GM23338 (cell line): ENCODE measurements at regions not wholly inside any gene's neighbourhood (a gene's known extent, or its start where the extent isn't known, plus 50 kb on each side); places are given as distances from the start of the nearest gene placed in this dataset.

ENCODE experiments used
- ATAC-seq: fragments of 200-7000 bp; cut with Tn5 transposase; 3 replicates; pipeline ENCODE4 v1.9.1; 2020
- DNase-seq: peaks from one replicate; pipeline ENCODE4 v3.0.0-alpha.2; 2015; ENCODE audit warnings: low spot score
- H2AFZ ChIP-seq: fragments of 200-600 bp; sonication (generic); 2 replicates; pipeline ENCODE4 v1.8.0; 2016; ENCODE audit warnings: antibody characterized with exemption, mild to moderate bottlenecking, moderate library complexity
- H3F3A ChIP-seq: fragments of 200-600 bp; sonication (generic); replicated peaks from 2 replicates; pipeline ENCODE4 v1.8.0; 2017; ENCODE audit warnings: antibody characterized with exemption, mixed run types, low read depth
- H3K27ac ChIP-seq: fragments of 200-600 bp; sonication (generic); 2 replicates; pipeline ENCODE4 v1.6.1; 2016; ENCODE audit warnings: low read depth
- H3K27me3 ChIP-seq: fragments of 200-600 bp; sonication (generic); 2 replicates; pipeline ENCODE4 v1.8.0; 2016; ENCODE audit warnings: mild to moderate bottlenecking, mixed run types, moderate library complexity; ENCODE audit not compliant: insufficient read depth
- H3K36me3 ChIP-seq: fragments of 200-600 bp; sonication (generic); 2 replicates; pipeline ENCODE4 v1.8.0; 2016; ENCODE audit warnings: mild to moderate bottlenecking; ENCODE audit not compliant: insufficient read depth
- H3K4me1 ChIP-seq: fragments of 200-600 bp; sonication (generic); 2 replicates; pipeline ENCODE4 v1.8.0; 2016; ENCODE audit warnings: mild to moderate bottlenecking, moderate library complexity; ENCODE audit not compliant: insufficient read depth
- H3K4me2 ChIP-seq: fragments of 200-600 bp; sonication (generic); 2 replicates; pipeline ENCODE4 v1.7.1; 2017; ENCODE audit warnings: mixed run types
- H3K4me3 ChIP-seq: fragments of 200-600 bp; sonication (generic); 2 replicates; pipeline ENCODE4 v1.6.1; 2016; ENCODE audit warnings: mixed run types
- H3K79me2 ChIP-seq: fragments of 200-600 bp; sonication (generic); replicated peaks from 2 replicates; pipeline ENCODE4 v1.8.0; 2017; ENCODE audit warnings: mild to moderate bottlenecking; ENCODE audit not compliant: insufficient read depth
- H3K9me2 ChIP-seq: fragments of 200-600 bp; sonication (generic); 2 replicates; pipeline ENCODE4 v1.8.0; 2017; ENCODE audit not compliant: insufficient read depth
- H4K20me1 ChIP-seq: fragments of 200-600 bp; sonication (generic); replicated peaks from 2 replicates; pipeline ENCODE4 v1.8.0; 2017; ENCODE audit warnings: mild to moderate bottlenecking; ENCODE audit not compliant: insufficient read depth
- H3K27ac Mint-ChIP-seq: 2 replicates; pipeline ENCODE4 v1.8.0; 2020; ENCODE audit warnings: inconsistent platforms, mild to moderate bottlenecking, moderate library complexity, mixed read lengths
- H3K27me3 Mint-ChIP-seq: 3 replicates; pipeline ENCODE4 v1.8.0; 2022; ENCODE audit warnings: low read depth, mild to moderate bottlenecking, moderate library complexity, mixed read lengths, inconsistent platforms; ENCODE audit not compliant: insufficient read depth, poor library complexity
- H3K36me3 Mint-ChIP-seq: 3 replicates; pipeline ENCODE4 v1.8.0; 2021; ENCODE audit warnings: low read depth, mild to moderate bottlenecking, inconsistent platforms, moderate library complexity, mixed read lengths
- H3K4me1 Mint-ChIP-seq: 3 replicates; pipeline ENCODE4 v1.8.0; 2020; ENCODE audit warnings: mild to moderate bottlenecking, inconsistent platforms, mixed read lengths
- H3K4me3 Mint-ChIP-seq: 3 replicates; pipeline ENCODE4 v1.8.0; 2021; ENCODE audit warnings: moderate library complexity, mild to moderate bottlenecking, inconsistent platforms, mixed read lengths
- H3K9me3 Mint-ChIP-seq: 3 replicates; pipeline ENCODE4 v1.8.0; 2020; ENCODE audit warnings: moderate library complexity, mild to moderate bottlenecking, inconsistent platforms, mixed read lengths
- CREB1 ChIP-seq: fragments of 250-450 bp; sonication (Bioruptor Pico); IDR thresholded peaks from 2 replicates; pipeline ENCODE4 v1.5.0; 2020; ENCODE audit warnings: low read depth, mild to moderate bottlenecking, moderate library complexity
- EZH2 ChIP-seq: fragments of 200-600 bp; sonication (generic); IDR thresholded peaks from one replicate; pipeline ENCODE4 v1.8.0; 2017; ENCODE audit warnings: antibody characterized with exemption, mild to moderate bottlenecking, low read depth; ENCODE audit not compliant: unreplicated experiment
- EZH2phosphoT487 ChIP-seq: fragments of 200-600 bp; sonication (generic); IDR thresholded peaks from one replicate; pipeline ENCODE4 v1.8.1; 2018; ENCODE audit warnings: antibody characterized with exemption; ENCODE audit not compliant: unreplicated experiment
- JUNB ChIP-seq: IDR thresholded peaks from one replicate; pipeline ENCODE4 v1.6.1; 2016; ENCODE audit warnings: antibody characterized with exemption; ENCODE audit not compliant: unreplicated experiment
- POLR2AphosphoS5 ChIP-seq: IDR thresholded peaks from 2 replicates; pipeline ENCODE4 v1.6.1; 2016; ENCODE audit warnings: antibody characterized with exemption, low read depth
- ZNF114 ChIP-seq: fragments of 250-450 bp; sonication (Bioruptor Pico); IDR thresholded peaks from 2 replicates; pipeline ENCODE4 v1.5.0; 2020; ENCODE audit warnings: mild to moderate bottlenecking, moderate library complexity
- ZNF331 ChIP-seq: fragments of 250-450 bp; sonication (Bioruptor Pico); IDR thresholded peaks from 2 replicates; pipeline ENCODE4 v1.5.0; 2020; ENCODE audit warnings: low read depth, mild to moderate bottlenecking, moderate library complexity
- TF ChIP-seq, protein P1 (sequence below): fragments of 250-450 bp; sonication (Bioruptor Pico); IDR thresholded peaks from 2 replicates; pipeline ENCODE4 v1.5.0; 2020; ENCODE audit warnings: mild to moderate bottlenecking, moderate library complexity
- TF ChIP-seq, protein P2 (sequence below): IDR thresholded peaks from 2 replicates; pipeline ENCODE4 v1.6.1; 2016; ENCODE audit warnings: antibody characterized with exemption

- TF ChIP-seq POLR2AphosphoS5 (no peak), ZNF331 (no peak), ZNF114 (CRISPR knock-in tag) (no peak), EZH2phosphoT487 (no peak), EZH2 (no peak), JUNB (no peak)
- TF ChIP-seq, protein P1, sequence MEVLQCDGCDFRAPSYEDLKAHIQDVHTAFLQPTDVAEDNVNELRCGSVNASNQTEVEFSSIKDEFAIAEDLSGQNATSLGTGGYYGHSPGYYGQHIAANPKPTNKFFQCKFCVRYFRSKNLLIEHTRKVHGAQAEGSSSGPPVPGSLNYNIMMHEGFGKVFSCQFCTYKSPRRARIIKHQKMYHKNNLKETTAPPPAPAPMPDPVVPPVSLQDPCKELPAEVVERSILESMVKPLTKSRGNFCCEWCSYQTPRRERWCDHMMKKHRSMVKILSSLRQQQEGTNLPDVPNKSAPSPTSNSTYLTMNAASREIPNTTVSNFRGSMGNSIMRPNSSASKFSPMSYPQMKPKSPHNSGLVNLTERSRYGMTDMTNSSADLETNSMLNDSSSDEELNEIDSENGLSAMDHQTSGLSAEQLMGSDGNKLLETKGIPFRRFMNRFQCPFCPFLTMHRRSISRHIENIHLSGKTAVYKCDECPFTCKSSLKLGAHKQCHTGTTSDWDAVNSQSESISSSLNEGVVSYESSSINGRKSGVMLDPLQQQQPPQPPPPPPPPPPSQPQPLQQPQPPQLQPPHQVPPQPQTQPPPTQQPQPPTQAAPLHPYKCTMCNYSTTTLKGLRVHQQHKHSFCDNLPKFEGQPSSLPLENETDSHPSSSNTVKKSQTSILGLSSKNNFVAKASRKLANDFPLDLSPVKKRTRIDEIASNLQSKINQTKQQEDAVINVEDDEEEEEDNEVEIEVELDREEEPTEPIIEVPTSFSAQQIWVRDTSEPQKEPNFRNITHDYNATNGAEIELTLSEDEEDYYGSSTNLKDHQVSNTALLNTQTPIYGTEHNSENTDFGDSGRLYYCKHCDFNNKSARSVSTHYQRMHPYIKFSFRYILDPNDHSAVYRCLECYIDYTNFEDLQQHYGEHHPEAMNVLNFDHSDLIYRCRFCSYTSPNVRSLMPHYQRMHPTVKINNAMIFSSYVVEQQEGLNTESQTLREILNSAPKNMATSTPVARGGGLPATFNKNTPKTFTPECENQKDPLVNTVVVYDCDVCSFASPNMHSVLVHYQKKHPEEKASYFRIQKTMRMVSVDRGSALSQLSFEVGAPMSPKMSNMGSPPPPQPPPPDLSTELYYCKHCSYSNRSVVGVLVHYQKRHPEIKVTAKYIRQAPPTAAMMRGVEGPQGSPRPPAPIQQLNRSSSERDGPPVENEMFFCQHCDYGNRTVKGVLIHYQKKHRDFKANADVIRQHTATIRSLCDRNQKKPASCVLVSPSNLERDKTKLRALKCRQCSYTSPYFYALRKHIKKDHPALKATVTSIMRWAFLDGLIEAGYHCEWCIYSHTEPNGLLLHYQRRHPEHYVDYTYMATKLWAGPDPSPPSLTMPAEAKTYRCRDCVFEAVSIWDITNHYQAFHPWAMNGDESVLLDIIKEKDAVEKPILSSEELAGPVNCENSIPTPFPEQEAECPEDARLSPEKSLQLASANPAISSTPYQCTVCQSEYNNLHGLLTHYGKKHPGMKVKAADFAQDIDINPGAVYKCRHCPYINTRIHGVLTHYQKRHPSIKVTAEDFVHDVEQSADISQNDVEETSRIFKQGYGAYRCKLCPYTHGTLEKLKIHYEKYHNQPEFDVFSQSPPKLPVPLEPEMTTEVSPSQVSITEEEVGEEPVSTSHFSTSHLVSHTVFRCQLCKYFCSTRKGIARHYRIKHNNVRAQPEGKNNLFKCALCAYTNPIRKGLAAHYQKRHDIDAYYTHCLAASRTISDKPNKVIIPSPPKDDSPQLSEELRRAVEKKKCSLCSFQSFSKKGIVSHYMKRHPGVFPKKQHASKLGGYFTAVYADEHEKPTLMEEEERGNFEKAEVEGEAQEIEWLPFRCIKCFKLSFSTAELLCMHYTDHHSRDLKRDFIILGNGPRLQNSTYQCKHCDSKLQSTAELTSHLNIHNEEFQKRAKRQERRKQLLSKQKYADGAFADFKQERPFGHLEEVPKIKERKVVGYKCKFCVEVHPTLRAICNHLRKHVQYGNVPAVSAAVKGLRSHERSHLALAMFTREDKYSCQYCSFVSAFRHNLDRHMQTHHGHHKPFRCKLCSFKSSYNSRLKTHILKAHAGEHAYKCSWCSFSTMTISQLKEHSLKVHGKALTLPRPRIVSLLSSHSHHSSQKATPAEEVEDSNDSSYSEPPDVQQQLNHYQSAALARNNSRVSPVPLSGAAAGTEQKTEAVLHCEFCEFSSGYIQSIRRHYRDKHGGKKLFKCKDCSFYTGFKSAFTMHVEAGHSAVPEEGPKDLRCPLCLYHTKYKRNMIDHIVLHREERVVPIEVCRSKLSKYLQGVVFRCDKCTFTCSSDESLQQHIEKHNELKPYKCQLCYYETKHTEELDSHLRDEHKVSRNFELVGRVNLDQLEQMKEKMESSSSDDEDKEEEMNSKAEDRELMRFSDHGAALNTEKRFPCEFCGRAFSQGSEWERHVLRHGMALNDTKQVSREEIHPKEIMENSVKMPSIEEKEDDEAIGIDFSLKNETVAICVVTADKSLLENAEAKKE, result no peak
Observed at GRCh38 chr2:164080486-164080885, 344.7 kb upstream of the FIGN start (continued).

- no peak for DNase-seq
- Histone ChIP-seq H3F3A (no peaks in the 10 kb centered on the region), H3K4me1 (no peaks in the 10 kb centered on the region), H4K20me1 (no peaks in the 10 kb centered on the region), H3K27ac (no peak overlapping the region), H3K4me2 (no peak overlapping the region), H2AFZ (no peak overlapping the region), H3K36me3 (no peaks in the 10 kb centered on the region), H3K9me2 (no peaks in the 10 kb centered on the region), H3K79me2 (no peaks in the 10 kb centered on the region), H3K27me3 (no peaks in the 10 kb centered on the region), H3K4me3 (no peak overlapping the region)
- Mint-ChIP-seq H3K27me3 (no peaks in the 10 kb centered on the region), H3K27ac (no peak overlapping the region), H3K4me3 (no peak overlapping the region), H3K9me3 (no peaks in the 10 kb centered on the region; the same call in 2 of the 3 replicates), H3K36me3 (no peaks in the 10 kb centered on the region), H3K4me1 (no peaks in the 10 kb centered on the region)
- TF ChIP-seq CREB1 (CRISPR knock-in tag), result no peak
- TF ChIP-seq EZH2, result no peak
- TF ChIP-seq, protein P2, sequence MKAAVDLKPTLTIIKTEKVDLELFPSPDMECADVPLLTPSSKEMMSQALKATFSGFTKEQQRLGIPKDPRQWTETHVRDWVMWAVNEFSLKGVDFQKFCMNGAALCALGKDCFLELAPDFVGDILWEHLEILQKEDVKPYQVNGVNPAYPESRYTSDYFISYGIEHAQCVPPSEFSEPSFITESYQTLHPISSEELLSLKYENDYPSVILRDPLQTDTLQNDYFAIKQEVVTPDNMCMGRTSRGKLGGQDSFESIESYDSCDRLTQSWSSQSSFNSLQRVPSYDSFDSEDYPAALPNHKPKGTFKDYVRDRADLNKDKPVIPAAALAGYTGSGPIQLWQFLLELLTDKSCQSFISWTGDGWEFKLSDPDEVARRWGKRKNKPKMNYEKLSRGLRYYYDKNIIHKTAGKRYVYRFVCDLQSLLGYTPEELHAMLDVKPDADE, result no peak
- TF ChIP-seq, protein P1, result no peak
- TF ChIP-seq POLR2AphosphoS5, result no peak
- ATAC-seq, result no peak
Observed at GRCh38 chr2:164079258-164079657, 343.4 kb upstream of the FIGN start.
